ENCODE measurements at regions not wholly inside any gene's neighbourhood (a gene's known extent, or its start where the extent isn't known, plus 50 kb on each side); places are given as distances from the start of the nearest gene placed in this dataset.

GRCh38 chr18:22688877-22689496 lies 244.1 kb upstream of the RBBP8 start:
- TF ChIP-seq POLR2AphosphoS5 (IDR thresholded peaks at IDR 0.05; ENCODE audit: borderline replicate concordance, low read depth, low read length) (no peak), EZH2 (IDR thresholded peaks at IDR 0.05) (no peak)
